ENCODE measurements at regions not wholly inside any gene's neighbourhood (a gene's known extent, or its start where the extent isn't known, plus 50 kb on each side); places are given as distances from the start of the nearest gene placed in this dataset.

DNA sequence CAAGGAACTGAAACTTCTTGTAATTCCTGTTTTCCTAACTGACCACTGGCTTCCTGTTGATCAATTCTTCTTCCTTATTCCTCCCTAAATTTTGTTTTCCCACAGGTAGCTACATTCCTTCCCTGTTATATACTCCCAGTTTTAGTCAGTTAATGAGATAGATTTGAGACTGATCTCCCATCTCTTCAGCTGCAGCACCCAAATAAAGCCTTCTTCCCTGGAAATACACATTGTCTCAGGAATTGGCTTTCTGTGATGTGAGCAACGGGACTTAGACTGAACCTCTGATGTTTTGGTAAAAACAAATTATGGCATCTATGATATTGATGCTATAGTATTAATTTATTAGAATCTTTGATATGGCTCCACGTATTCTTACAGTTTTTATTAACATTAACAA, 617.3 kb upstream of the ST8SIA4 start:
- Histone ChIP-seq H3K4me2 (ENCODE audit: low read length) (no peak overlapping the region), H3K9me2 (ENCODE audit: insufficient read depth, low read length) (no peaks in the 10 kb centered on the region), H3K27me3 (ENCODE audit: insufficient read depth, low read depth, low read length) (no peaks in the 10 kb centered on the region), H3K9ac (ENCODE audit: low read length) (no peak overlapping the region), H3K4me3 (ENCODE audit: low read length) (no peak overlapping the region), H4K20me1 (ENCODE audit: insufficient read depth) (no peaks in the 10 kb centered on the region), H3K36me3 (ENCODE audit: insufficient read depth, low read length) (no peaks in the 10 kb centered on the region), H3K27ac (ENCODE audit: low read length) (no peak overlapping the region), H3F3A (ENCODE audit: insufficient read depth, low read length, poor library complexity, severe bottlenecking) (no peaks in the 10 kb centered on the region), H2AFZ (ENCODE audit: low read depth, low read length) (no peak overlapping the region), H3K9me3 (ENCODE audit: low read length) (no peaks in the 10 kb centered on the region), H3K79me2 (replicated peaks; ENCODE audit: insufficient read depth, low read length) (no peaks in the 10 kb centered on the region)
- TF ChIP-seq POLR2AphosphoS5 (IDR thresholded peaks at IDR 0.05) (no peak), EP300 (conservative IDR thresholded peaks at IDR 0.05; ENCODE audit: poor library complexity, severe bottlenecking) (no peak), RAD21 (conservative IDR thresholded peaks at IDR 0.05) (no peak), TAF1 (IDR thresholded peaks at IDR 0.05; ENCODE audit: low read depth) (no peak), SMC3 (conservative IDR thresholded peaks at IDR 0.05; ENCODE audit: poor library complexity) (no peak)
- TF ChIP-seq, protein P1, sequence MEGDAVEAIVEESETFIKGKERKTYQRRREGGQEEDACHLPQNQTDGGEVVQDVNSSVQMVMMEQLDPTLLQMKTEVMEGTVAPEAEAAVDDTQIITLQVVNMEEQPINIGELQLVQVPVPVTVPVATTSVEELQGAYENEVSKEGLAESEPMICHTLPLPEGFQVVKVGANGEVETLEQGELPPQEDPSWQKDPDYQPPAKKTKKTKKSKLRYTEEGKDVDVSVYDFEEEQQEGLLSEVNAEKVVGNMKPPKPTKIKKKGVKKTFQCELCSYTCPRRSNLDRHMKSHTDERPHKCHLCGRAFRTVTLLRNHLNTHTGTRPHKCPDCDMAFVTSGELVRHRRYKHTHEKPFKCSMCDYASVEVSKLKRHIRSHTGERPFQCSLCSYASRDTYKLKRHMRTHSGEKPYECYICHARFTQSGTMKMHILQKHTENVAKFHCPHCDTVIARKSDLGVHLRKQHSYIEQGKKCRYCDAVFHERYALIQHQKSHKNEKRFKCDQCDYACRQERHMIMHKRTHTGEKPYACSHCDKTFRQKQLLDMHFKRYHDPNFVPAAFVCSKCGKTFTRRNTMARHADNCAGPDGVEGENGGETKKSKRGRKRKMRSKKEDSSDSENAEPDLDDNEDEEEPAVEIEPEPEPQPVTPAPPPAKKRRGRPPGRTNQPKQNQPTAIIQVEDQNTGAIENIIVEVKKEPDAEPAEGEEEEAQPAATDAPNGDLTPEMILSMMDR (IDR thresholded peaks at IDR 0.05; ENCODE audit: poor library complexity, severe bottlenecking) = no peak

DNA sequence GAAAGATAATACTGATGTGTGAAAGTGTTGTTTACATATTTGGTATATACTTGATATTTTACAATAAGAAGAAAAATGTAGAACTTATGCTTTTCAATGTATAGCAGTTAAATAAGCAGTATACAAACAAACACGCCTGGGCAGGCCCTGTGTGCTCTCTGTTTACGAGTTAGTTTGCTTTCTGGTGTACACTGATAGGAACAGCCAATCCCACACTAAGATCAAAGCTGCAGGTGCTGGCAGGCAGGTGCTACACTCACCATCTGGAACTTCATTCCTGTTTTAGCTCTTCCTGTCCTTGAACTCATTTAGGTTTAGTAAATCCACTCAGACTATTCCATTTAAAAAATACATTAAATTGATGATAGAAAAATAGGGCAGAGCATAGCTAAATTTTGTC, 614.7 kb upstream of the ST8SIA4 start:
- Histone ChIP-seq H3K27me3 (ENCODE audit: insufficient read depth, low read depth, low read length) (no peaks in the 10 kb centered on the region), H4K20me1 (ENCODE audit: insufficient read depth) (no peaks in the 10 kb centered on the region), H3K9ac (ENCODE audit: low read length) (no peak overlapping the region), H2AFZ (ENCODE audit: low read depth, low read length) (no peak overlapping the region), H3K4me2 (ENCODE audit: low read length) (no peak overlapping the region), H3K79me2 (replicated peaks; ENCODE audit: insufficient read depth, low read length) (no peaks in the 10 kb centered on the region), H3K36me3 (ENCODE audit: insufficient read depth, low read length) (no peaks in the 10 kb centered on the region), H3F3A (ENCODE audit: insufficient read depth, low read length, poor library complexity, severe bottlenecking) (no peaks in the 10 kb centered on the region), H3K27ac (ENCODE audit: low read length) (no peak overlapping the region), H3K4me3 (ENCODE audit: low read length) (no peak overlapping the region), H3K9me3 (ENCODE audit: low read length) (no peaks in the 10 kb centered on the region), H3K9me2 (ENCODE audit: insufficient read depth, low read length) (no peaks in the 10 kb centered on the region)
- TF ChIP-seq EP300 (conservative IDR thresholded peaks at IDR 0.05; ENCODE audit: poor library complexity, severe bottlenecking) = no peak
- no peak for TF ChIP-seq TAF1 (IDR thresholded peaks at IDR 0.05; ENCODE audit: low read depth)
- TF ChIP-seq POLR2AphosphoS5 (IDR thresholded peaks at IDR 0.05) = no peak

DNA sequence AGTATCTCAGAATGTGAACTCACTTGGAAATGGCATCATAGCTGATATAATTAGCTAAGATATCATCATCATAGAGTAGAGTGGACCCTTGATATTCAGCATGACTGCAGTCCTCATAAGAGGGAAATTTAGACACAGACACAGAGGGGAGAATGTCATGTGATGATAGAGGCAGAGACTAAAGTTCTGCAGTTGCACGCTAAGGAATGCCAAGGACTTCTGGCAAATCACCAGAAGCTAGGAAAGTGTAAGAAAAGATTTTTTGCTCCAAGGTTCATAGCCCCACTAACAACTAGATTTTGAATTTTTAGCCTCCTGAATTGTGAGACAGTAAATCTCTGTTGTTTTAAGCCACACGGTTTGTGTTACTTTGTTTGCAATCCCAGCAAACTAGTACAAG, 612.6 kb upstream of the ST8SIA4 start:
- TF ChIP-seq SMC3 (conservative IDR thresholded peaks at IDR 0.05; ENCODE audit: poor library complexity) (no peak), TAF1 (IDR thresholded peaks at IDR 0.05; ENCODE audit: low read depth) (no peak), EZH2 (IDR thresholded peaks at IDR 0.05; ENCODE audit: borderline replicate concordance, insufficient read depth, low read length, poor library complexity, severe bottlenecking) (no peak), MXI1 (conservative IDR thresholded peaks at IDR 0.05; ENCODE audit: poor library complexity, severe bottlenecking) (no peak), RAD21 (conservative IDR thresholded peaks at IDR 0.05) (no peak), POLR2AphosphoS5 (IDR thresholded peaks at IDR 0.05) (no peak), EP300 (conservative IDR thresholded peaks at IDR 0.05; ENCODE audit: poor library complexity, severe bottlenecking) (no peak)
- TF ChIP-seq, protein P2, sequence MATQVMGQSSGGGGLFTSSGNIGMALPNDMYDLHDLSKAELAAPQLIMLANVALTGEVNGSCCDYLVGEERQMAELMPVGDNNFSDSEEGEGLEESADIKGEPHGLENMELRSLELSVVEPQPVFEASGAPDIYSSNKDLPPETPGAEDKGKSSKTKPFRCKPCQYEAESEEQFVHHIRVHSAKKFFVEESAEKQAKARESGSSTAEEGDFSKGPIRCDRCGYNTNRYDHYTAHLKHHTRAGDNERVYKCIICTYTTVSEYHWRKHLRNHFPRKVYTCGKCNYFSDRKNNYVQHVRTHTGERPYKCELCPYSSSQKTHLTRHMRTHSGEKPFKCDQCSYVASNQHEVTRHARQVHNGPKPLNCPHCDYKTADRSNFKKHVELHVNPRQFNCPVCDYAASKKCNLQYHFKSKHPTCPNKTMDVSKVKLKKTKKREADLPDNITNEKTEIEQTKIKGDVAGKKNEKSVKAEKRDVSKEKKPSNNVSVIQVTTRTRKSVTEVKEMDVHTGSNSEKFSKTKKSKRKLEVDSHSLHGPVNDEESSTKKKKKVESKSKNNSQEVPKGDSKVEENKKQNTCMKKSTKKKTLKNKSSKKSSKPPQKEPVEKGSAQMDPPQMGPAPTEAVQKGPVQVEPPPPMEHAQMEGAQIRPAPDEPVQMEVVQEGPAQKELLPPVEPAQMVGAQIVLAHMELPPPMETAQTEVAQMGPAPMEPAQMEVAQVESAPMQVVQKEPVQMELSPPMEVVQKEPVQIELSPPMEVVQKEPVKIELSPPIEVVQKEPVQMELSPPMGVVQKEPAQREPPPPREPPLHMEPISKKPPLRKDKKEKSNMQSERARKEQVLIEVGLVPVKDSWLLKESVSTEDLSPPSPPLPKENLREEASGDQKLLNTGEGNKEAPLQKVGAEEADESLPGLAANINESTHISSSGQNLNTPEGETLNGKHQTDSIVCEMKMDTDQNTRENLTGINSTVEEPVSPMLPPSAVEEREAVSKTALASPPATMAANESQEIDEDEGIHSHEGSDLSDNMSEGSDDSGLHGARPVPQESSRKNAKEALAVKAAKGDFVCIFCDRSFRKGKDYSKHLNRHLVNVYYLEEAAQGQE (IDR thresholded peaks at IDR 0.05; ENCODE audit: borderline replicate concordance) = no peak
- TF ChIP-seq, protein P1 (IDR thresholded peaks at IDR 0.05; ENCODE audit: poor library complexity, severe bottlenecking) = no peak
- no peaks in the 10 kb centered on the region for H3K27me3 ChIP-seq (ENCODE audit: insufficient read depth, low read depth, low read length)
- no peak overlapping the region for H3K4me2 ChIP-seq (ENCODE audit: low read length)
- H2AFZ ChIP-seq (ENCODE audit: low read depth, low read length) = no peak overlapping the region
- no peaks in the 10 kb centered on the region for H3F3A ChIP-seq (ENCODE audit: insufficient read depth, low read length, poor library complexity, severe bottlenecking)
- H3K9me3 ChIP-seq (ENCODE audit: low read length) = no peaks in the 10 kb centered on the region
- no peaks in the 10 kb centered on the region for H3K36me3 ChIP-seq (ENCODE audit: insufficient read depth, low read length)
- H3K79me2 ChIP-seq (replicated peaks; ENCODE audit: insufficient read depth, low read length) = no peaks in the 10 kb centered on the region
- no peak overlapping the region for H3K27ac ChIP-seq (ENCODE audit: low read length)
- H3K9me2 ChIP-seq (ENCODE audit: insufficient read depth, low read length) = no peaks in the 10 kb centered on the region
- H3K9ac ChIP-seq (ENCODE audit: low read length) = no peak overlapping the region
- H4K20me1 ChIP-seq (ENCODE audit: insufficient read depth) = no peaks in the 10 kb centered on the region
- no peak overlapping the region for H3K4me3 ChIP-seq (ENCODE audit: low read length)
